HG03520 (cell line): ENCODE measurements at regions not wholly inside any gene's neighbourhood (a gene's known extent, or its start where the extent isn't known, plus 50 kb on each side); places are given as distances from the start of the nearest gene placed in this dataset.

Experiments
- ATAC-seq: cut with Tn5 transposase; IDR thresholded peaks from one replicate; pipeline ENCODE4 v1.9.1; 2021; ENCODE audit warnings: mild to moderate bottlenecking, moderate library complexity; ENCODE audit not compliant: unreplicated experiment

- peak; percentile 62 for ATAC-seq
Observed at GRCh38 chr1:119565131-119565772, 58.2 kb downstream of the HSD3B1 start.

GRCh38 chr1:119569095-119569494 lies 62.1 kb downstream of the HSD3B1 start:
- ATAC-seq: no peak
